VCaP (cell line): ENCODE measurements at regions not wholly inside any gene's neighbourhood (a gene's known extent, or its start where the extent isn't known, plus 50 kb on each side); places are given as distances from the start of the nearest gene placed in this dataset.

Experiments used
- H3K27ac ChIP-seq: fragments of 450-650 bp; 2 replicates; pipeline ENCODE4 v1.5.1; 2017
- CTCF ChIP-seq: fragments of 450-650 bp; conservative IDR thresholded peaks from 2 replicates; pipeline ENCODE4 v1.5.1; 2017; ENCODE audit warnings: mild to moderate bottlenecking, moderate library complexity

GRCh38 chr9:7366121-7366520, 433.5 kb downstream of the DMAC1 start:
- H3K27ac ChIP-seq, result no peak overlapping the region
- no peak for TF ChIP-seq CTCF

- no peak for TF ChIP-seq CTCF
- H3K27ac ChIP-seq, result no peak overlapping the region
These were observed 435.7 kb downstream of the DMAC1 start for GRCh38 chr9:7363777-7364477.

- no peak for TF ChIP-seq CTCF
- H3K27ac ChIP-seq, result no peak overlapping the region
These were observed 439.1 kb downstream of the DMAC1 start for GRCh38 chr9:7360513-7360912.

- H3K27ac ChIP-seq, result no peak overlapping the region
- TF ChIP-seq CTCF, result no peak; the same call in 1 of the 2 replicates
These were observed 440.7 kb downstream of the DMAC1 start for GRCh38 chr9:7358876-7359275.

- no peak overlapping the region for H3K27ac ChIP-seq
- no peak for TF ChIP-seq CTCF
These were observed 444.9 kb downstream of the DMAC1 start for GRCh38 chr9:7354704-7355103.

- TF ChIP-seq CTCF, result no peak
- no peak overlapping the region for H3K27ac ChIP-seq
These were observed 450.9 kb downstream of the DMAC1 start for GRCh38 chr9:7348692-7349091.

- TF ChIP-seq CTCF, result no peak
- no peak overlapping the region for H3K27ac ChIP-seq
These were observed 452.0 kb downstream of the DMAC1 start for GRCh38 chr9:7347556-7347955.
